ENCODE measurements at regions not wholly inside any gene's neighbourhood (a gene's known extent, or its start where the extent isn't known, plus 50 kb on each side); places are given as distances from the start of the nearest gene placed in this dataset.

GRCh38 chr14:45491914-45492313, 238.9 kb upstream of the MIS18BP1 start:
- no peak for TF ChIP-seq CTCF (conservative IDR thresholded peaks at IDR 0.05; ENCODE audit: low read depth, low read length)
- no peak for TF ChIP-seq EZH2 (IDR thresholded peaks at IDR 0.05; ENCODE audit: borderline replicate concordance, low read depth, low read length, poor library complexity, severe bottlenecking)

Data from A673 (cell line).